ENCODE measurements at regions not wholly inside any gene's neighbourhood (a gene's known extent, or its start where the extent isn't known, plus 50 kb on each side); places are given as distances from the start of the nearest gene placed in this dataset.
"Not testable (repeated sequence)": the region's sequence is repeated elsewhere in the genome, so short reads cannot be mapped to it uniquely, and the experiment has no call there.

- DNase-seq: no peak
Measured at GRCh38 chr11:71331631-71332030, 79.3 kb upstream of the SHANK2 start.

GRCh38 chr11:71330996-71331395 lies 78.6 kb upstream of the SHANK2 start:
- no peak for DNase-seq

- DNase-seq: no peak
Measured at GRCh38 chr11:71330349-71330748, 78.0 kb upstream of the SHANK2 start.

GRCh38 chr11:71329786-71330185 lies 77.4 kb upstream of the SHANK2 start:
- DNase-seq: no peak

GRCh38 chr11:71329165-71329510 lies 76.8 kb upstream of the SHANK2 start:
- DNase-seq: no peak

- no peak for DNase-seq
Measured at GRCh38 chr11:71327156-71328085, 75.0 kb upstream of the SHANK2 start.

GRCh38 chr11:71326328-71326940 lies 74.1 kb upstream of the SHANK2 start:
- DNase-seq: no peak

GRCh38 chr11:71325418-71326327 lies 73.3 kb upstream of the SHANK2 start:
- DNase-seq: no peak

- DNase-seq: no peak
Measured at GRCh38 chr11:71324788-71325417, 72.5 kb upstream of the SHANK2 start.

- no peak for DNase-seq
Measured at GRCh38 chr11:71323876-71324526, 71.6 kb upstream of the SHANK2 start.

GRCh38 chr11:71322861-71323582 lies 70.6 kb upstream of the SHANK2 start:
- DNase-seq: no peak

- no peak for DNase-seq
Measured at GRCh38 chr11:71322192-71322735, 69.9 kb upstream of the SHANK2 start.

GRCh38 chr11:71321433-71322191 lies 69.2 kb upstream of the SHANK2 start:
- no peak for DNase-seq

- no peak for DNase-seq
Measured at GRCh38 chr11:71316701-71317100, 64.3 kb upstream of the SHANK2 start.

- not testable (repeated sequence) for DNase-seq
Measured at GRCh38 chr11:71312616-71313015, 60.2 kb upstream of the SHANK2 start.

- no peak for DNase-seq
Measured at GRCh38 chr11:71311928-71312510, 59.6 kb upstream of the SHANK2 start.

- DNase-seq: no peak
Measured at GRCh38 chr11:71311176-71311925, 59.0 kb upstream of the SHANK2 start.

GRCh38 chr11:71310184-71310583 lies 57.8 kb upstream of the SHANK2 start:
- no peak for DNase-seq

- DNase-seq: no peak
Measured at GRCh38 chr11:71309611-71310010, 57.2 kb upstream of the SHANK2 start.

Measured in activated CD4-positive, alpha-beta T cell treated with anti-CD3 and anti-CD28 coated beads, Interleukin-10, Interleukin-2, amounts not matched to agents 100 ng/mL and 50 ng/mL, durations not matched to agents 16 hours and 8 hours (primary cell).